ENCODE measurements at regions not wholly inside any gene's neighbourhood (a gene's known extent, or its start where the extent isn't known, plus 50 kb on each side); places are given as distances from the start of the nearest gene placed in this dataset.

DNA sequence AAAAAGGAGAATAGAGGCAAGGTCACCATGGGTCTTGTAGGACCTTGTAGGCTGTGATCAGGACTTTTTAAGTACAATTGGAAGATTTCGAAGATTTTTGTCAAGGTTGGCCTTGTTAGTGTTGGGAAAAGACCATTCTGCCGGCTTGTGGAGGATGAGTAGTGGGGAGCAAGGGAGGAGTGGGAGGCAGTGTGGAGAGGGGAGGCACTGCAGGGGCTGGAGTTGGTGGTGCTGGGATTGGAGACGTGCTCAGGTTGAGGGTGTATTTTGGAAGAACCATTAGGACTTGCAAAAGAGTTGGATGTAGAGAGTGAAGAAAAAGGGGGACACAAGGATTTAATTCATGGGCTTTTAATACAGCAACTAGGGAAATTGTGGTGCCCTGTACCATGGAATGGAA is 397.1 kb downstream of the TSN start:
- in situ Hi-C loops (cut with HindIII; ENCODE audit: low sequenced_read_pairs), result no loop called here

DNA sequence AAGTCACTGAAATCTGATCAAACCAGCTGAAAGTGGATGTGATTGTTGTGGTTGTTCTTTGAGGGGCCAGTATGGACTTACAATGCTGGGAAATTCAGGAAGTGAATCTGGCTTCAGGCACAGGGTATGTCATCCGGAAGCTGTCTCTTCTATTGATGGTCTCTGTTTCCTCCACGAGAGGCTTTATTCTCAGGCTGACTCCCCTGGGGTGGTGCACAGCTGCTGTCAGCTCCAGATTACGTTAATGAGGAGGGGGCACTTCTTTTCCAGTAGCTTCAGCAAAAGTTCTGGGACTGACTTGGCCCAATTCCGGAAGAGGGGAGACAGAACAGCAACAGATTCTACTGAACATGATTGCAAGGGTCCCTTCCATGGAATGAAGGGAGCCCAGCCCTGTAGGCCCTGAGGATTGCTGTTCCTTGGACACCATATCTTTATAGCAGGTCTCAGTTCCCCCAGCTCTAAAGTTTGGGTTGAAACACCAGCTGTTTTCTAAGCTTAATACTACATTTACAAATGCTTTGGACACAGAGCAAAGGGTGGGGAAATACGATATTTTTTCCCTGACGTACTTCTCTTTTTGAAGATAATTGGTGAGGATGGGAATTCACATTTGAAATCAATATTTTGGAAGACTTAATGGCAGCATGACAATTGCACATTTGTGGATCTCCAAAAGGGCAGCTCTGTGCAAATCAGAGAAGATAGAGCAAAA is 400.9 kb downstream of the TSN start:
- in situ Hi-C loops (cut with HindIII; ENCODE audit: low sequenced_read_pairs), result no loop called here

DNA sequence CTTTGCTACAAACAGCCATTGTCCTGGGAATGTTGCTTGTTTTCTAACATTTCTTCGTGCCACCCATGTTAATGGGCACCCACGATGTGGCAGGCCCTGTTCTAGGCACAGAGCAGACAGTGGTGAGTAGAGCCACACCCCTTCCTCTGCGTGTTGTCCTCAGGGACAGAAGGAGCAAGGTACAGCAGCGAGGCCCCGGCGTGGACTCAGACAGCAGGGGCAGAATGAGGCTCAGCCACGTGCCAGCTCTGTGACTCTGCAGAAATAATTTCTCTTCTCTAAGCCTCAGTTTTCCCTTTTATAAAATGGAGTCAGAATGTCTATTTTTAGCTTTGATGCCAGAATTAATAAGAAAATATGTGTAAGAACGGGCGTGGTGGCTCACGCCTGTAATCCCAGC is 401.7 kb downstream of the TSN start:
- in situ Hi-C loops (cut with HindIII; ENCODE audit: low sequenced_read_pairs), result no loop called here

DNA sequence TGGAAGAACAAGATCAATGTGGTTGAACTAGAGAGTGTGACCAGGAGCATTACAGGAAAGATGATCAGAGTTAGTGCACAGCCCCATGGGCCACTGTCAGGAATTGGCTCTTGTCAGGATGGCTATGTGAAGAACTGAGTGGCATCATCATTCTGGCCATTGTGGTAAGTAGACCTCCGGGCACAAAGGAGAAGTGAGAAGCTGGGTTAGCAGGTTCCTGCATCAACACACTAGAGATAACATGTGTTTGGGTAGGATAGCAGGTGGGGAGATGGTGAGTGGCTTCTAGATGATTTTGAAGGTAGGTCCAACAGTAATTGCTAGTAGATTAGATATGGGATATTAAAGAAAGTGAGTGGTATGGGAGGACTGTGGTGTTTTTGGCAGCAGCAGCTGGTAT is 408.2 kb downstream of the TSN start:
- in situ Hi-C loops (cut with HindIII; ENCODE audit: low sequenced_read_pairs), result no loop called here

DNA sequence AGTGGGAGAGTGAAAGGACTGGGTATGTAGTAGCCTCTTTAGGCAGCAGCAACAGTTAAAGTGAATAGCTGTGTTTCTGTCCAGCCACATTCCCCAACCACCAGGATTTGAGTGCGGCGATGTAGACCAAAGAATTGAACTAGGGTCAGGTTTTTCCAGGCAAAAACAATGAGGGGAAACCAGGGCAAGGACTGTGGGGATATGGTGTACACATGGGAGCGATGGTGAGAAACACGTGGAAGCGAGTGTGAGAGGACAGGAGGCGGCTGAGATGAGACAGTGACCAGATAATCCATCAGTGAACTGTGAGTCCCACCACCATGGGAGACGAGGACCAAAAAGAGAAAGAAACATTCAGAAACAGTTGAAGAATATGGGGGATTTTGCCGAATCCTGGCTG is 409.5 kb downstream of the TSN start:
- in situ Hi-C loops (cut with HindIII; ENCODE audit: low sequenced_read_pairs), result loop anchor here (5.0 kb wide), 1 partner anchor 53 kb away; no protein-coding TSS in a partner anchor

DNA sequence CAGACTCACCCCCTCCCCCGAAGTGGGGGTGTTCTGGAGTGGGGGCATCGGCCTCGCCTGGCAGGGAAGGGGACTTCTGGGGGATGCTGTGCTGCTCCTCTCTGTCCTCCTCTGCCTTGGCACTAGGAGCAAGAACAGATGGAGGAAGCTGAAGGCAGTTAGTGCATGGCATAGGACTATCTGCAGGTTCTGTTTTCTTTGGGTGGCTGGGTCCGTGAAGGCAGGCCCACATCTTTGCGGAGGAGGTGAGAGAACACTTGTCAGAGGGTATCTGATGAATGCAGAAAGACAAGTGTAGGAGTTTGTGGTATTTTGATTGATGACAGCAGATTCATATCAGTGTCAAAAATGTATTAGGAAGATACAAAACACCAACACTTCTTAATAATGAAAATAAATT is 411.4 kb downstream of the TSN start:
- in situ Hi-C loops (cut with HindIII; ENCODE audit: low sequenced_read_pairs), result loop anchor here (5.0 kb wide), 1 partner anchor 55 kb away; no protein-coding TSS in a partner anchor

DNA sequence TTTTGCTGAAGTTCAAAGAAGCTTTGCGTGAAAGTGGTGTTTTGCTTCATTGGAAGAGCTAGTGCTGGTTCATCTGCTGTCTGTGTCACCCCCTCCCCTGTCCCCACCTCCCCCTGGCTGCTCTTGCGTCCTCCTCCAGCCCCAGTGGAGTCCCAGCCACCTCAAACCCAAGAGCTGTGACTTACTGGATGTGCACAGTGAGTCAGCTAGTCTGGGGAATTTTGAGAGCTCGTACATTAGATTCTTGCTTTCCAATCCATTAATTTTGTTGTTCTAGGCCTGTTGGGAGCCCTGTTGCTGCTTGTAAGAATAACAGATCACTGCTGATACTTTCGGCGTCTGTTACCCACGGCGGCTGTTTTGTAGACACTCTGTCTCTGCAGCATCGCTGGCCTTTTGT is 412.1 kb downstream of the TSN start:
- in situ Hi-C loops (cut with HindIII; ENCODE audit: low sequenced_read_pairs), result loop anchor here (5.0 kb wide), 1 partner anchor 55 kb away; no protein-coding TSS in a partner anchor

DNA sequence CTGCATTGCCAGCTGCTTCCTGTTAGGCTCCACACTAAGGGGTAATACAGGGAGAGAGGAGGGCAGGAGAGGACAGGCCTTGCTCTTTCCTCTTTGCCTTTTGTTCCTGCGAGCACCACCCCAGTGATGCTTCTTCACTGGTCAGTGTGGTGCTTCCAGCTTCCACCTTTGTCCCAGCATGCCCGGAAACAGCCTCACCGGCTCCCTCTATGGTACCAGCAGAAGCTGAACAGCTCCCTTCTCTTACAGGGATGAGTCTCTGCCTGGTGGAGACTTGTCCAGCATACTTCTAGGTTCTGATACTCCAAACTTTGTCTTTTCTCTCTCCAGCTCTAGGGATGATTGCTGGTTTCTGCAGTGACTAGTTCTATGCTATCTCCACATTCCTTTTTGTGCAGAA is 413.3 kb downstream of the TSN start:
- in situ Hi-C loops (cut with HindIII; ENCODE audit: low sequenced_read_pairs), result loop anchor here (5.0 kb wide), 1 partner anchor 56 kb away; no protein-coding TSS in a partner anchor

DNA sequence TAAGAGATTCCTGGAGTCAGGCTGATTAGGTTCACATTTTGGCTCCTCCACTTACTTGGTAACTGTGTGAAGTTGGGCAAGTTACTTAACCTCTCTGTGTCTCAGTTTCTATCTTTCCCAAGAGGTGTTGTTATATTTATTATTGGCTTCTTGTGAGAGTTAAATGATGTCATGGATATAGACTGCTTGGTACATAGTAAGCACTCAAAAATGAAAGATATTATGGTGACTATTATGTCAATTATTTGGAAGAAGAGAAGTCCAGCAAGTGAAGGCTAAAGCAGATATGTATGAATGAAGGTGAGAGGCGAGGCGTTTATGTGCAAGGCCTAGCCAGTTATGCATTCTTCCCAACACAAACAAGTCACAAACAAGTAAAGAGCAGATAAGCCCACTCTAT is 417.4 kb downstream of the TSN start:
- in situ Hi-C loops (cut with HindIII; ENCODE audit: low sequenced_read_pairs), result no loop called here

DNA sequence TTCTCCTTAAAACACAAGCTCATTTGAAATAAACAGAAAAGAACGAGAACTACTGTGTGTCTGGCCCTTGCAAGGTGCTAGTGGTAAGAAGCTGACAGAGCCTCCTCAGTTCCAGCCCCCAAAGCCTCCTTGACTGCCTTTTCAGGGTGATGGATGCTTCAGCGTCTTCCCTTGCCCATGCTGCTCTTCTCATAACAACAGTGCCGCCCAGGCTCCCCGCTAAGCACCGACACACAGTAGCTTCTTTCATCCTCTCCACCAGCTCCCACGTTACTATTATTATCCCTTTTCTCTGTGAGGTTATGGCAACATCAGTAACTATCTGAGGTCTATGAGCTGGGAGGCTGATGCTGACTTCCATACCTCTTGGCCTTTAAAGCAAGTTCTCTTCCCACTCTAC is 418.6 kb downstream of the TSN start:
- in situ Hi-C loops (cut with HindIII; ENCODE audit: low sequenced_read_pairs), result no loop called here

DNA sequence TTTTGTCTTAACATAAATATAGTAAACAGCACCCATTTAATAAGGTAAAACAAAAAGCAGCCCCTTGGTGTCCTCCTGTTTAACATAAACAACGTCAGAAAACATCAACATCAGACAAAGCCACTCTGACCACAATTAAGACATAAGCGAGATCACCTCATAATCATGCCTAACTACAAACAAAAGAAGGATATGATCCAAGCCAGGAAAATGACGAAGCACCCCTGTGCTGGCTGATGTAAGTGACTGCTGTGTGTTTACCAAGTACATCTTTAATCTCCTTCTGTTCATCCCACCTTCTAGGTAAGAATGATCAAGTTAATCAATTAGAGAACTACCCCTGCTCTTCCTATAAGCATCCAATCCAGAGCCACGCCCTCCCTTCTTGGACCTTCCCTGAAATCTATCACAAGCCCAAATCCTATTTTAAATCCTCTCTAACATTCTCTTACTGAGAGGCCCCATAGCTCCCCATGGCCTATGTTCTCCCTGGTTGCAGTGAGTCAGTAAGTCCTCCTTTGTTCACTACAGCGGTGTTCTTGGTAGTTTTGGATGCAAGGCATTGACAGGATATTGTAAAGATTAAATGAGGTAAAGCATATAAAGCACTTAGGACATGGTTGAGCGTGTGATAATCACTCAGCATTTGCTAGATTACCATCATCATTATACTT is 424.2 kb downstream of the TSN start:
- in situ Hi-C loops (cut with HindIII; ENCODE audit: low sequenced_read_pairs), result no loop called here

DNA sequence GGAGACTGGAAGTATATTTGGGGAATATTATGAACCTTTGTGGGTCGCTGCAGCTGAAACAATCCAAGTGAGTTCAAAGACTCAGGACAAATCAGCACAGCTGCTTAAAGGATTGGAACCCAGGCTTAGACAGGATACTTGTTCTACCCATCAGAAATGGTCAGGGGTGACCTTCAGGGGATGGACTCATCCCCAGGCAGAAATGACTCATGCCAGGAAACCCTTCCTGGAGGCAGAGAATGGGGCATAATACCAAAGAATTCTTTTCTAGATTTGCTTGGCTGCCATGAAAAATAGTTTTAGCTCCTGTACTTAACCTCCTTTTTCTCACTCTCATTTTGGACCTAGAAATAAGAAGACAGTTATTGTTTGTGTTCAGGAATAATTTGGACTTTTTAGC is 425.5 kb downstream of the TSN start:
- in situ Hi-C loops (cut with HindIII; ENCODE audit: low sequenced_read_pairs), result no loop called here

DNA sequence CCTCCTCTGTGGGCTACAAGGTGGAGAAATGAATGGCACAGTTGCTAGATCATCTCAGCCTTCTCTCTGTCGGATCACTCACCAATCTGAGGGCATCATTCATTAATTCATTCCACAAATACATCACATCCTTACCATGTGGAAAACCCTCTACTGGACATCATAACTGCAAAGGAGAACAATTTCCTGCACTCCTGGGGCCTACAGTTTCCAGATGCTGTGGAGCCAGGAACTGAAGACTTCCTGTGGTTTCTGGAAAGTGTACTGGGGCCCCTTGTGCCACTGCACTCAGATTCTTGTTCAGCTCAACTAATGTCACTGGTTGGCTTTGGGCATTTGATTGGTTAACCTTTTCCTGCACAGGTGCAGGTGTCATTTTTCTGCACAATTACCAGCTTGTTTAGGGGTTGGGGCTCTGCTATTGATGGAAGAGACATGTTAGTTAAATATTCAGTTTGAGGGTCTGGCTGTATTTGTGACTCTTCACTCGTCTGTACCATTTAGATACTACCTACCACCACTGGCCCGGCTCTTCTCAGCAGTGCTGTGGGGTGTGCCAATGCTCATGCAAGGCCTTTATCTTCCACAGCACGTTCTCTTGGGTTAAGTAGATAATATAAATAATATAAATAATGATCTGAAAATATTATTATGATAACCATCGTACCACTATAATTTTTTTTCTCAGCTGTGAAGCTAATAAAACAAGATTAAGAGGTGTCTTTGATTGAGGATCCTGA is 427.3 kb downstream of the TSN start:
- in situ Hi-C loops (cut with HindIII; ENCODE audit: low sequenced_read_pairs), result no loop called here

DNA sequence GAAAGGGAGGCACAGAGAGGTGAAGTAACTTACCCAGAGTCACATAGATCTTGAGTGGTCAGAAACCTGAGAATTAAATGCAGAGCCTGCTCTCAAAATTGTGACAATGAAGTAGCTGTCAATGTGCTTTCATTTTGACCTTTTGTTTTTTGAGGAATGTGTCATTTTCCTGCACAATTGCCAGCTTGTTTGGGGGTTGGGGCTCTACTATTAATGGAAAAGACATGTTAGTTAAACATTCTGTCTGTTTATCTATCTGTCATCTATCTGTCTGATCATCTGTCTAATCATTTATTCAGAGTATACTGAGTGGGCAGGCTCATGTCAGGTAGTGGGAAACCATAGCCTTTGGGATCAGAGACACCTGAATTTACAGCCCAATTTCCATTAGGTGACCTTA is 428.4 kb downstream of the TSN start:
- in situ Hi-C loops (cut with HindIII; ENCODE audit: low sequenced_read_pairs), result no loop called here

DNA sequence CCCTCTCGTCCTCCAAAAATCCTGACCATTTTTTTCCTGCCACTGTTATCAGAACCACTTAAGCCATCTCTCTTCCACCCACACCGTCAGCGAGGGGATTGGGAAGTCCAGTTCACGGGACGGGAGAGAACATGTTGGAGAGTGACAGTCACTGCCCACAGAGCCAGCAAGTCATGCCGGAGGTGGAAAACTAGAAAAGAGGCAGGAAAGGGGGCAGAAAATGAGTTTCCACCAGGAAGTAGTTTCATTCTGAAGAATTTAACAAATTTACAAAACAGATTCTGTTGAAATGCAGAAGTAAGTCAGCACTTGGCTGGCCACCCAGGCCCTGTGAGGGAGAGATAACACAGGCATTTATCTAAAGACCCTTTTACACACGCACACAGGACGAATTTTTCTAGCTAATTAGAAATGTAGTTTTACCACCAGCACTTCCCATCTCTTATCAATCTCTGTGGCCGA is 431.3 kb downstream of the TSN start:
- in situ Hi-C loops (cut with HindIII; ENCODE audit: low sequenced_read_pairs), result no loop called here

DNA sequence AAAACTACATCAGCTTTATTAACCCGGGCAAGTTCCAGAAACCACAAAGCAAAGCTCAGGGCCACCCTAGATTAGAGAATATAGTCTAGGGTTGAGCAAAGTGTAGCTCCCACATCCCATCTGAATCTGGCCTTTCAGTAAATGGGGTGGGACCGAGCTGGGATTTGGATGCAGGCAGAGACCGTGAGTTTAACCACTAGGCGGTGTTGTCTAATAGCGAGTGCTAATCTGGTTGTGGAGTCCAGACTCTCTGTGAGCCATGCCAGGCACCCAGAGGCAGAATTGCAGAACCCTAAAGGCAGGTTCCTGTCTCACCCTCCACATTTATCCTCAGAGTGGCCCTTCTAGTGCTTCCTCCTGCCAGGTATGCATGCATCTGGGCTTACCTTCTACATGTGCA is 435.9 kb downstream of the TSN start:
- in situ Hi-C loops (cut with HindIII; ENCODE audit: low sequenced_read_pairs), result no loop called here

DNA sequence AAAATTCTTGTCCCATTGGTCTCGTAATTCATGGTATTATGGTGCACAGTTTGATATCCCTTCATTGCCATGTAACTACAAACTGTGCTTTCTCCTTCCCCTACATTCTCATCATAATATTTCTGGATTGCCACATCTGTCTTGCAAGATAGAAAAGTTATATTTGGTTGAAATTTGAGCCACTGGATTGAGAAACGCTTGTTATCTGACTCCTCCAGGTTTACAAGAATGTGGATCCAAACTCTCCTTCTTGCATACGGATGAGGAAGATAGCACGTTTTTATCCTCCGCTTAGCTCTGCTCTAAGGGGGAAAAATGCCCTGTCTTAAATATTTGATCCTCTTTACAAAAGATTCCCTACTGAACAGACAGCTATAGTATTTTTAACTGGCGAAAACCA is 438.2 kb downstream of the TSN start:
- in situ Hi-C loops (cut with HindIII; ENCODE audit: low sequenced_read_pairs), result no loop called here

DNA sequence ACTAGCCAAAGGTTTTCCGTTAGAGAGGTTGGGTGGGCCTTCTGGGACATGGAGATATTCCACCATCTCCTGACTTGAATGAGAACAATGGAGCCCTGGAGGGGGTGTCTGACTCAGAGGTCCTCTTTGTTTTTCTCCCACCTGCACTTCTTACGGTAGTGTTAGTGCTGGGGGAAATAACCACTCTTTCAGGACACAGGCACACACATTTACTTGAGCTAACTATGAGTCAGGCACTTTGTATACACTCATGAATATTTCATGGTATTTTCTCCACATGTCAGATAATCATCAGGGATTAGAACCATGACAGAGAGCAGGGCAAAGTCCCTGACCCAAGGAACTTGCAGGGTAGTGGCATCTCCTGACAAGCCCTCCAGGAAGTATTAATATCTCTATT is 439.1 kb downstream of the TSN start:
- in situ Hi-C loops (cut with HindIII; ENCODE audit: low sequenced_read_pairs), result no loop called here

DNA sequence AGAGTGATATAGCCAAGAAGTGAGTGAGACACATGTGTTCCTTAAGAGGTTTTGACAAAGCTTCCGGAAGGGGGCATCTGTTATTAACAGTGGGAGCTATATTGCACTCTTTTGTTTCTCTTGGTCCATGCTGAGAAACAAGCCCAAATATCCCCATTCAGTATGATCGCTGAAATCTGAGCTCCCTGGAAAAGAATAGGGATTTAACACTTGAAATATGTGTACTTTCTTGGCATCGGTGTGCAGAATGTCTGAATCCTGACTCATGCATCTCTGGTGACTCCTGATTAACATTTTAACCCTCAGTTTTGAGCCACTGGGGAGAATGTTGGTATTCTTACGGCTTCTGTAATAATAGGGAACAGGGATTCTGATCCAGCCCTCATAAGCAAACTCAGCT is 448.1 kb downstream of the TSN start:
- in situ Hi-C loops (cut with HindIII; ENCODE audit: low sequenced_read_pairs), result no loop called here

DNA sequence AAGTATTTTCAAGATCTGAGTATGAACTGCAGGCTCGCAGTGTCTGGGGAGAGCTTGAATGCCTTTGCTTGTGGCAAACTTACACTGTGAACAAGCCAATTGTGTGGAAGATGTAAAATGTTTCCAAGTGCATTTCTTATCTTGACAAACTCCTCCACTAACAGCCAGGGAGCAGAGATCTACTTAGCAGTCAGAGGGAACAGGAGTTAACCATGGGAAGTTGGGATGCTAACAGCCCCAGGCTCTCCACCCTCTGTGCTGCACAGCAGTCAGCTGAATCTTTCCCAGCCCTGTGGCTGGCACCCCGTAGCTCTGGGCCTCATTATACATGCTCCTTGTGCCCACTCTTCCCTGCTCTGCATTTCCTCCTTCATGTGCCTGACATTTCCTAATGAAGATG is 450.2 kb downstream of the TSN start:
- in situ Hi-C loops (cut with HindIII; ENCODE audit: low sequenced_read_pairs), result no loop called here

DNA sequence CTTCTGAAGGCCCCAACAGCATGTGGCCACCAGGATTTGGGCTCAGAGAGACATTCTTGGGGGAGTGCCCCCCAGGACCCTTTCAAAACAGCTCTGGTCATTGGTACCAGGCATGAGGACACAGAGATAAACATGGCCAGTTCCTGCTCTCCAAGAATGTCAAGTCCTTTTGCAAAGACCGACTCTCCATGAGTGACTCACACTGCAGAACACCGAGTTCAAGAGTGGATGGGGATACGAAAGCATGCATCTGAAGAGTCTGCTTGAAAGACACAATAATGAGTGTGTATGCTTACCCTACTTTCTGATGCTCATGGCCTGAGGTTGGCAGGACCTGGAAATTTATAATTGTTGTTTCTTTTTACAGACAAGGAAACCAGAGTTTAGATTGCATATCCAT is 450.6 kb downstream of the TSN start:
- in situ Hi-C loops (cut with HindIII; ENCODE audit: low sequenced_read_pairs), result no loop called here

DNA sequence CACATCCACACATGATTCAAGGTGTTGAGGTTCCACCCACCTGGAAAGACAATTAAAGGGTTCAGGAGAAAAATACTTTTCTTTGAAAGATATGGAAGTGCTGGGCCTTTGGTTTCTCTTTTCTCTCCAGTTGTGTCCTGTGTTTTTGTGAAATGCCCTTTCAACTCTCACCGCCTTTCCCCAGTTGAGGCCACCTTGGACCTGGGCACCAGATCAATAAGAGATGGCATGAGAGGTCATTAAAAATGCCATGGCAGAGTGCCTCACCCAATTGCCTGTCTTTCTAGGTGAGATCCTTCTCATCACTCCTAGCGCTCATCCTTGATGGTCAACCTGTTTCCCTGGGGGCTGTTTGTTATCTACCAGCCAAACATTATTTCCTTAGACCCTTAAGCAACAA is 453.9 kb downstream of the TSN start:
- in situ Hi-C loops (cut with HindIII; ENCODE audit: low sequenced_read_pairs), result no loop called here

All from endothelial cell of hepatic sinusoid (primary cell).